22Rv1 (cell line): ENCODE measurements at regions not wholly inside any gene's neighbourhood (a gene's known extent, or its start where the extent isn't known, plus 50 kb on each side); places are given as distances from the start of the nearest gene placed in this dataset.
"Not testable (repeated sequence)": the region's sequence is repeated elsewhere in the genome, so short reads cannot be mapped to it uniquely, and the experiment has no call there.

Experiments
- ZFX ChIP-seq: fragments of 450-650 bp; IDR thresholded peaks from 2 replicates; pipeline ENCODE4 v1.6.1; 2017; ENCODE audit warnings: antibody characterized with exemption, borderline replicate concordance
- TF ChIP-seq, protein P1 (sequence below): fragments of 450-650 bp; IDR thresholded peaks from 2 replicates; pipeline ENCODE4 v1.5.1; 2017; ENCODE audit warnings: mild to moderate bottlenecking

GRCh38 chr5:154636271-154636670, 118.9 kb upstream of the LARP1 start:
- TF ChIP-seq, protein P1, sequence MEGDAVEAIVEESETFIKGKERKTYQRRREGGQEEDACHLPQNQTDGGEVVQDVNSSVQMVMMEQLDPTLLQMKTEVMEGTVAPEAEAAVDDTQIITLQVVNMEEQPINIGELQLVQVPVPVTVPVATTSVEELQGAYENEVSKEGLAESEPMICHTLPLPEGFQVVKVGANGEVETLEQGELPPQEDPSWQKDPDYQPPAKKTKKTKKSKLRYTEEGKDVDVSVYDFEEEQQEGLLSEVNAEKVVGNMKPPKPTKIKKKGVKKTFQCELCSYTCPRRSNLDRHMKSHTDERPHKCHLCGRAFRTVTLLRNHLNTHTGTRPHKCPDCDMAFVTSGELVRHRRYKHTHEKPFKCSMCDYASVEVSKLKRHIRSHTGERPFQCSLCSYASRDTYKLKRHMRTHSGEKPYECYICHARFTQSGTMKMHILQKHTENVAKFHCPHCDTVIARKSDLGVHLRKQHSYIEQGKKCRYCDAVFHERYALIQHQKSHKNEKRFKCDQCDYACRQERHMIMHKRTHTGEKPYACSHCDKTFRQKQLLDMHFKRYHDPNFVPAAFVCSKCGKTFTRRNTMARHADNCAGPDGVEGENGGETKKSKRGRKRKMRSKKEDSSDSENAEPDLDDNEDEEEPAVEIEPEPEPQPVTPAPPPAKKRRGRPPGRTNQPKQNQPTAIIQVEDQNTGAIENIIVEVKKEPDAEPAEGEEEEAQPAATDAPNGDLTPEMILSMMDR = not testable (repeated sequence)
- not testable (repeated sequence) for TF ChIP-seq ZFX
